HG03175 (cell line): ENCODE measurements at regions not wholly inside any gene's neighbourhood (a gene's known extent, or its start where the extent isn't known, plus 50 kb on each side); places are given as distances from the start of the nearest gene placed in this dataset.

Source experiments
- ATAC-seq: cut with Tn5 transposase; IDR thresholded peaks from one replicate; pipeline ENCODE4 v1.9.1; 2021; ENCODE audit warnings: mild to moderate bottlenecking, moderate library complexity; ENCODE audit not compliant: unreplicated experiment

DNA sequence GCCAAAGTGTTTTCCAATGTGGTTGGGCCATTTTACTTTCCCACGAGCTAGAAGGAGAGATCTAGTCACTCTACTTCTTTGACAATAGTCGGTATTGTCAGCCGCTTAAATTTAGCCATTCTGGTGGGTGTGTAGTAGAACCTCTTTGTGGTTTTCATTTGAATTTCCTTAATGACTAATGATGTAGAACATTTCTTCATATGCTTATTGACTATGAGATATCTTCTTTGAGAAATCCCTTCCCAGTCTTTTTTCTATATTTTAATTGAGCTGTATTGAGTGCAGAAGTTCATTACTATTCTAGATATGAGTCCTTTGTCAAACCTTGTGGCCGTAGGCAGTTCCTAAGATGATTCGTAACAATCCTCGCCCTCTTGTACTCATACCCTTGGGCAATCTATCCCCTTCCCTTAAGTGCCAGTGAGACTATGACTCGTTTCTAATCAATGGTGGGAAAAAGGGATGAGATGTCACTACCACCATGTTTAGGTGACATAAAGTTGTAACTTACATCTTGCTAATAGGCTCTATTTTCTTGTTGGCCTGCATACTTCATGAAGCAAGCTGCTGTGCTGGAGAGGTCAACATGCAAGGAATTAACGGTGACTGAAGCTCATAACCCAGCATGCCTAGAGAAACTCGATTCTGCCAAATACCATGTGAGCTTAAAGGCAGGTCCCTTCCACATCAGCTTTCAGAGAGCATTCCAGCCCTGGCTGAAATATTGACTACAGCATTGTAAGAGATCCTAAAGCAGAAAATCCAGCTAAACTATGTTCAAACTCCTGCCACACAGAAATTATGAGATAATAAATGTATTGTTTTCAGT is 817.9 kb upstream of the SOX9 start:
- no peak for ATAC-seq

DNA sequence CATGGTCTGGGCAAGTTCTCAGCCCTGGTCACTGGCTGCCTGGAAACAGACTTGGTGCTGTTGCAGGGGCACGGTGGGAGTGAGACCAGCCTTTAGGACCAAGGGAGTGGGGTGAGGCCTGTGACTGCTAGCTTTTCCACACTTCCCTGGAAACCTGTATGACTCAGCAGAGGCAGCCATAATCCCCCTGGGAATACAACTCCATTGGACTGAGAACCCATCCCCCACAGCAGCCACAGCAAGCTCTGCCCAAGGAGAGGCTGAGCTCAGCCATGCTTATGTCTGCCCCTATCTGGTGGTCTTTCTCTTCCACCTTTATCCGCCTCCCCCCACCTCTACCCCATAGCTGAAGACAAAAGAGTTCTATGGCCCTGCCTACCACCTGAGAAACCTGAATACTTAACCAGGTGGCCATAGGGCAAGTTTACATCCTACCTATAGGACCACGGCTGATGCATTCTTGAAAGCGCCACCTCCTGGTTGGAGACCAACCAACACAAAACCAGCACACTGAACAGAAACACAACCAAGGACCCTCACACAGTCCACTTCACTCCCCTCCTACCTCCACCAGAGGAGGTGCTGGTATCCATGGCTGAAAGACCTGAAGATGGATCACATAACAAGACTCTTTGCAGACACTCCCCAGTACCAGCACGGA is 816.2 kb upstream of the SOX9 start:
- ATAC-seq = no peak

DNA sequence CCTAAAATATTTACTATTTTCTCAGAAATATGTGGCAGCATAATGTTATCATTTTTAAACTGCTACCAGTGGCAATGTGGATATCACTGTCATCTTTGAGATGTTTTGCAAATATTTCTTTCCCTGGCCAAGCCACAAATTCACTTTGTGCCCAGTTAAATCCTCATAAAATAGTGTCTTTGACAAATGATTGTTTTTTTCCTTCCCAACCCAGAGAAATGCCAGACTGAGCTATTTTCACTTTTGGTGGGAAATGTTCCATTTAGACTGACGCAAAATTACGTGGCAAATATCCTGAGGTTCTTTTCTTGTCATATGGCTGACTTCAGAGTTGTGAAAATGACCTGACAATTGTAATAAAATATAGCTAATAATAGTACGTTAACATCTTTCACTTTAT is 807.0 kb upstream of the SOX9 start:
- no peak for ATAC-seq

- ATAC-seq = no peak
Observed at GRCh38 chr17:71315568-71315967, 805.3 kb upstream of the SOX9 start.

DNA sequence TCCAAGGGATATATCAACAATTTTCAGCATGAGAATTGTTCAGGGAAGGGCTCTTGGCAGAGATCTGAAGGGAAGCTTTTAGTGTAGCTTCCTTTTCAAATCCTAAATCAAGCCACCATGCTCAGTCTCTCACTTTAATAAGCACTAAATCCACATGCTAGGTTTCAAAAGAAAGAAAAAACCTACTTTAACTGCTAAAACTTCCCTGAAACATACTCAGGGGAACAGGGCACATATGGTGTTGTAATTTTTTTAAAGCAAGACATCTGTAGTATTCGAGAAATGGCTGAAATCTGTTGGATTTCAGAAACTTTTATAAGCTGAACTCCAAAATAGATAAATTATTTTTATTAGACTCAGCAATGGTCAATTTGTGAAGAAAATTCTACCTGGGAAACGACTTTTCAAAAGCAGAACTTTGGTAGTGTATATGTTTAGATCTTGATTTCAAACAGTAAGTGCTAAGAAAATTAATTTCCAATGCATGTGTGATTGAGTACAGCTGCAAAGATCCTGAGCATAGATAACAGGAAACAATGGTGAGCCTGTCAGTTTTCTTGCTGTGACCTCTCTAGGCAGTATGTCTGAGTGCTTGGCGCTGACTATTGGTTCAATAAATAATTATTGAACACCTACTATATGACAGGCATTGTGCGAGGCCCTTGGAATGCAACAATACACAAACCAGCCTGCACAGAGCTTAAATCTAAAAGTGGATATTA is 804.5 kb upstream of the SOX9 start:
- no peak for ATAC-seq

DNA sequence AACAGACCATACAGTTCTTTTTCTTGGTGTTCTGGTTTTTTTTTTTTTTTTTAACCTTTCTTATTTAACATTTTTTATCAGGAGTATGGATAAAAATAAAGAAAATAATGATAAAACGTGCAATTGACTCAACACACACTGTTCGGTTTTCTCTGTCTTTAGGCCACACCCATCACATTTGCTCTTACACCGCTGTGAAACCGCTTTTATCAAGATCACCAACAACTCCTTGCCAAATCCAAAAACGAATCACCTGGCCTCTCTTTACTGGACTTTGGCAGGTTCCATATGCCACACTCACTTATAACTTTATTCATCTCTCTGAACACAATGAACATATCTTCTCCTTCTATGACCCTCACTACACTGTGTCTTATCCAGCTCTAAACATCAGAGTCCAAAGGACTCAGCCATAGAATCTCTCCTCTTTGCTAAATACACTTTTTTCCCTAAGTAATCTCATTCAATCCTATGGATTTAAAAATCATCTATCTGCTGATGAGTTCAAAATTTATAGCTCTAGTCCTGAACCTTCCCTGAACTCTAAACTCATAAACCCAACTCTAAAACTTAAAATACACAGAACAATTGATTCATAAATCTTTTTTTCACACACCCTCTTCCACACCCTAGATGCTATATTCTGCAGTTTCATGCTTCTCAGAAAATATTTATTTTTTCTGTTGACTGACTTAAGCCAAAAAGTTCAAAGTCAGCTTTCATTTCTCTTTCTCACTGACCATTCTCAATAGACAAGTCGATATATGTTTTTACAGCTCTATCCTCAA is 800.6 kb upstream of the SOX9 start:
- no peak for ATAC-seq

GRCh38 chr17:71325117-71325516 is 795.7 kb upstream of the SOX9 start:
- no peak for ATAC-seq

DNA sequence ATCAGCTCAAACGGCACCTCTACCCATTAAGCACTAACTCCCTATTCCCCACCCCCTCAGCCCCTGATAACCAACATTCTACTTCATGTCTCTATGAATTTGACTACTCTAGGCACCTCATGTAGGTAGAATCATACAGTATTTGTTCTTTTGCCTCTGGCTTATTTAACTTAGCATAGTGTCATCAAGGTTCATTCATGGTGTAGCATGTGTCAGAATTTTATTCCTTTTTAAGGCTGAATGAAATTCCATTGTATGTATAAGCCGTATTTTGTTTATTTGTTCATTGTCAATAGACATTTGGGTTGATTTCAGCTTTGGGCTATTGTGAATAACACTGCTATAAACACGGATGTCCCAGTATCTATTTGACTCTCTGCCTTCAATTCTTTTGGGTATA is 794.9 kb upstream of the SOX9 start:
- ATAC-seq = no peak

DNA sequence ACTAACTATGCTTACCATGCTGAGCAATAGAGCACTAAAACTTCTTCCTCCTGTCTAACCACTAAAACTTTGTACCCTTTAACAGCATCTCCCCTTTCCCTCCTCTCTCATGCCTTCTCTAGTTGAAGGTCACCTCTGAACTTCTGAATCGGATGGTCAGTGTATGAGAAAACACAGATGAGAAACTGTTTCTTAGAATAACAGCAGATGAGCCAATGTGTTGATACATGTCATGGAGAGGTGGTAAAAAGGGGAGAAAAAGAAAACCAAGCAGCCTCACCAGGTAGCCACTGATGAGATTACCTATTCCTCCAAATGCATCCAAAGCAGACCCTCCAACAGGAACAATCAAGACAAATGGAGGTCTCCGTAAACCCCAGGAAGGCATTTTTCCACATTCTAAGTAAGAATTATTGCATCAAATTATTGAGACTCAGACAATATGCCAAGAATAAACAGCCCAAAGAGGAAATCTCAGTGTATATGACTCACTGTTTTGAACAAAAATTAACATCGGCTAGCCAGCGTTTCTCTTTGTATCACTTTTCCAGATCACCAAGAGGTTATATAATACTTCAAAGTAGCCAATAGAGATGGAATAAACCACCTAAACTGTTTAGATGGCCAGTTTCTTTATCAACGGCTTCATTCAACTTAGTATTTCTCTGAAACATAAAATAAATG is 793.3 kb upstream of the SOX9 start:
- no peak for ATAC-seq

GRCh38 chr17:71329310-71330098 is 791.3 kb upstream of the SOX9 start:
- ATAC-seq = no peak

DNA sequence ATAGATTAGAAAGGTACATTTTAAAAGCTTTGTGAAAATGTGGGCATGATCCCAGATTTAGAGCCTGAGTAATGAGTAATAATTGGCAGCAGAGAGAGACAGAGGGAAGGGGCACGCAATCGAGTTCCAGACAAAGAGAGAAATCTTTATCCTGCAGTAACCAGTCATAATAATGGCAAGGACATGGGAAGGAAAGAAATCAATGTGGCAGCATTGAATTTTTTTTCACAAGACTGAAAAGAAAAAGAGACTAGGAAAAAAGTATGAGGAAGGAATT is 790.8 kb upstream of the SOX9 start:
- ATAC-seq = no peak

DNA sequence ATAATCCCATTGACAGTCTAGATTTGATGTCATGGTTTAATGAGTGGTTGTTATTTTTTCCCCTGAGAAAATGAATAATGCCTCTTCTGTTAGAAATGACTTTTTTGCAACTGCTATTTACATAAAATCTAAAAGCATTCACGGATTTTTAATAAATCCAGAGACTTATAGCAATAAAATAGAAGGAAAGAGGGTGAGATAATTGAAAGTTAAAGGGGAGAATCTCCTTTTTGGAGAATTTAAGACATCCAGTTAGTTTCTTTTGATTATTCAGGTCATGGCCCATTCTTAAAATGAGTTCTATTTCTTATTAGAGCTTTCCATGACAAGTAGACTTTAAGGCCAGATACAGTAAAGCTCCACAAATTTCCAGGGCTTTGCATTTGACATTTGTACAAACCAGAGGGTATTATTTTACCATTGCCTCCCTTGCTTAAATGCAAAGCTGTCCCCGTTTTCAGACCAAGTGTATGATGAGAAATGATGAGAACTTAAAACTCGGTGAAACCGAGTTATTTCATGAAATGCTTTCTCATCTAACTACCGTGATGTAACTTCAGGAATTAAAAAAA is 789.0 kb upstream of the SOX9 start:
- no peak for ATAC-seq

DNA sequence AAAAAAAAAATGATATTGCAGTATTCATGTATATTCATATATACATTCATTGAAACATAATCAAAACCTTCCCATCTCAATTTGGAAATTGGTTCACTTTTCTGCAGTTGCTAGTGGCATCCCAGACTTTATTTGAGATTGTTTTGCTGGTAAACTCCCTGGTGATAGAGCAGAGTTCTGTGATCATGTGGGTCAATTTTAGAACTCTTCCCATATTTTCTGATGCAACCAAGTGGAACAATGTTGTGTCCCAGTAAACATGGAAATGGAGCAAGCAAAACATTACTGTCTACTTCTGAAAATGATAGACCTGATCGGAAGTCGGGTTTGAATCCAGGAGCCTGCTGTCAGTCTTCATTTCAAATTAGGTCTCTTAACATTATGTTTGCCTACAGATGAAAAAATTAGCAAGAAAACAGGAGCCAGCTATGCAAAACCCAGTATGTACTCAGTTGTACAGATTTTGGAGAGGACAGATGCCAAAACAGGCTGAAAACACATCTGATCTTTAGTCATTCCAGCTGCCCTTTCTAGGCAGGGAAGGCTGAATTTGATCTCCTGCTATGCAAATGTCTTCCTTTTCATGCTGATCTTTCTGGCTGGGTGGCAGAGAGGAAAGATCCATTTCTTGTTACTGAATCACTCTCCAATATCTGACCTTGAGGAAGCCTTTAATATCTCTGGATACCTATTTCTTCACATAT is 786.6 kb upstream of the SOX9 start:
- ATAC-seq = no peak

- ATAC-seq = no peak
Observed at GRCh38 chr17:71335212-71335611, 785.6 kb upstream of the SOX9 start.

DNA sequence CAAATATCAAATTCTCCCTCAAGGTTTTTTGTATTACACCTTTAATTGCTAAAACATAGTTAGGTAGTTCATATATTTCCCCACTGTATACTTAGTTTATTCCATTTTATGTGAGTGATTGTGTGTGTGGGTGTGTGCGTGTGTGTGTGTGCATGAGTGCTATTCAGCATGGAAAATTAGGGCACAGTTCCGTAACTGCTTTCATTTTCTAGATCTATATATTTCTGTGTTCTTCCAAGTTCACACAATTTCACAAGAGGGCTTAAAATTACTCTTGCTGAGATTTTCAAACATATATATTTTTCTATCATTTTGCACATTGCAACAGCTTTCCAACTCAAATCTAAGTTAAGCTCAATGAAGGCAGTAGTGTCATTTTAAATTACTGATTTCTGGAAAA is 782.9 kb upstream of the SOX9 start:
- no peak for ATAC-seq

DNA sequence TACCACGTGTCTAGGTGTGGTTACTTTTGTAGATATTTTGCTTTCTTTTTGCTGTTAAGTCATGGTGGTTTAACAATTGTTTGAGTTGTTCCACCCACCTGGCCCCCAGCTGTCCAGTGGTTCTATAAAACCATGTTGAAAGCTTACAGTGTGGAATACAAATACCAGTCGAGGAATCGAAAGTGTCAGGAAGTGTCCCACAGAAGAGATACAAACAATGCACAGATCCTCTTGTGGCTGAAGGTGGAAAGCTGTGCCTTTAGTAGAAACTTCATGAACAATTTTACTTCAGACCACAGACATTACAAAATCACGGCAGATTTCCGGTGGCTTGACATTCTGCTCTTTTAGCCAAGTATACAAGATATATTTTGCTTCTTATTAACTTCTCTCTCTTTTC is 782.4 kb upstream of the SOX9 start:
- ATAC-seq = no peak

- ATAC-seq = no peak
Observed at GRCh38 chr17:71339206-71339605, 781.6 kb upstream of the SOX9 start.

GRCh38 chr17:71342737-71343136 is 778.1 kb upstream of the SOX9 start:
- ATAC-seq = no peak
